GM18861 (cell line): ENCODE measurements at regions not wholly inside any gene's neighbourhood (a gene's known extent, or its start where the extent isn't known, plus 50 kb on each side); places are given as distances from the start of the nearest gene placed in this dataset.

Experiments used
- ATAC-seq: cut with Tn5 transposase; IDR thresholded peaks from one replicate; pipeline ENCODE4 v1.9.1; 2021; ENCODE audit not compliant: unreplicated experiment

DNA sequence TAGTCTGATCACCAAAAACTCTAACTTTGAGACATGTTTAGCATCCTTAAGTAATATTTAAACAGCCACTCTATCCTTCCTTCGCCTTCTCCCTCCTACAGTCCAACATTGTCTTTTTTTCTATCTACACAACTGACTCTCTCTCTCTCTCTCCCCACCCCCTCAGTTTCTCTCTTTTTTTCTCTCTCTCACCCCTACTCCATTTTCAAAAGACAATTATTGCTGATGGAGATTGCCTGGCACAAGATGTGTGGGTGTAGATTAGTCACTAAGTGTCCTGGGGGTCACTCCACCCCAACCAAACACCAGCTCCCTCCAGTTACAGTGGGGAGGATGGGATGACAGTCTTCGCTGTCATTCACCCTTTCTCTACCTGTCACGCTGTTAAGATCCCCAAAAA is 94.5 kb upstream of the NFIA start:
- ATAC-seq = no peak

DNA sequence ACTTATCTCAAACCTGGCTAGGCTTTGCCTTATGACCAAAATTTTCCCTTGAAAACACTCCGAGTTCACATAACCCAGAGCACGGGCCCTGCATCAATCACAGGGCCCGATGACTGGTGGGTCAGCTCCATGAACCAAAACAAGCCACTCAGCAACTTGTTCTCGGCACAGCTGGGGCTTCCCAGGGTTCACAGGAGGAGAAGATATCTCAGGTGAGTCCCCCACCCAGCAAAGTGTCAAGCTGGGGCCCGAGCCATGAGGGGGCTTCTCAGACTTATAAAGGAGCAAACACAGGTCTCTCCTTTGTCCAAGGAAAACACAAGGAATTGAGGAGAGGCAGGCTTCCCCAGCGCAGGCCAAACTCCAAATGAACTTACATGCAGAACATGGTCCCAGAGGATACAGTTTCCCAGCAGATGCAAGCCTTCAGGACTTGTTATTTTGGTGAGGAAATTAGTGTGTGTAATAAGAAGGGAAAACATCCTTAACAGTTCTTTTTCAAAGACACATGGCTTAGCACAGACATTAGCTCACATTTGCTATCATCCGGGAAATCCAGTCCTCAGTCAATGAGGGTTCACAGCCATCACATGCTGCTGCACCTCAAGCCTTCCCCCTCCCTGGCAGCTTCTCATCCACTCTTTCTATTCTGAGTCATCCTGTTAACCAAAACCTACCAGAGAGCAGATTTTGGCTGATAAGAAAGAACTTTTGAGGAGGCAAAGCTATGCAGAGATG is 98.1 kb upstream of the NFIA start:
- no peak for ATAC-seq

DNA sequence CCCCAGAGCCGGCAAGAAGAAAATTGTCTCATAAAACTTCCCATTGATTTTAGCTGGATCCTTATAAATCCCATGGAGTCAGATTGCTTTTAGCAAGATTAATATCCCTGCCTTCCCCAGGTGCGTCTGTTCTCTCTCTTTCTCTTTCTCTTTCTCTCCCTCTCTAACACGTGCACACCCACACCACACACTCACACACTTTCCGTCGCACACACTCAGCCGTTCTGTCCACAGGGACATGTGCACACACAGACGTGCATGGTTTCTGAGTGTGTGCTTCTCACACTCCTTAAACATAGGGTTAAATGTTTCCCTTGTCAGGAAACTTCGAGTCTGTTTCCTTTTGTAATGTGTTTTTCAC is 98.7 kb upstream of the NFIA start:
- ATAC-seq = no peak

DNA sequence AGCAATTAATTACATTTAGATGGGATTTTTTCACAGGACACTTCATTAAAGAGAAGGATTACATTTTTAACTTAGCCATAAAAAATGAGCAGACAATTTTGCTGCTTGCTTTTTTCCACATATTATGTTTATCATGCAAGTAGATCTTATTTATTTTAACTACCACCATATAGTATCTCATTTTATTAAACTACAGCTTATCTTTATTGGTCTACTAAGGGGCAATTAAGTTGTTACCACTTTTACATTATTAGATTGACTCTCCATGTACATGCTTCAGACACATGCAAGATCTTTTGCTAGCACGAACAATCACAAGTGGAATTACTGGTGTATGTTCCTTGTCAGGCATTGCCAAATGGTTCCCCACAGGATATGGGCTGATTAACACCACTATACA is 99.8 kb upstream of the NFIA start:
- no peak for ATAC-seq

DNA sequence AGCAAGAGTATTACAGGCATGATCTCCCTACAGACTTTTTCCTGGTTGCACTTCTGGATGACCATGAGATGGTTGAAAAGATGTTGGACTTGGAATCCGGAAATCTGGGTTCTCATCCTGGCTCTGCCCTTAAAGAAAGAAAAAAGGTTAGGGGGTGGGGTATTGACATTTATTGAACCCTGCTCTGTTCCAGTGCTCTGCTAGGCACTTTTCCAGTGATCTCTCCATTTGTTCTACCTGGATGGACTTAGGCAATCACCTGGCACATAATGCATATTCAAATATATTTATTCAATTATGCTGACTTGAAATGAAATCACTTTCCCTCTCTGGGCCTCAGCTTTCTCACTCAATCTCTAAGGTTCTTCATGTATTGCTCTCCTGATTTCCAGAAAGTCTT is 101.0 kb upstream of the NFIA start:
- no peak for ATAC-seq

DNA sequence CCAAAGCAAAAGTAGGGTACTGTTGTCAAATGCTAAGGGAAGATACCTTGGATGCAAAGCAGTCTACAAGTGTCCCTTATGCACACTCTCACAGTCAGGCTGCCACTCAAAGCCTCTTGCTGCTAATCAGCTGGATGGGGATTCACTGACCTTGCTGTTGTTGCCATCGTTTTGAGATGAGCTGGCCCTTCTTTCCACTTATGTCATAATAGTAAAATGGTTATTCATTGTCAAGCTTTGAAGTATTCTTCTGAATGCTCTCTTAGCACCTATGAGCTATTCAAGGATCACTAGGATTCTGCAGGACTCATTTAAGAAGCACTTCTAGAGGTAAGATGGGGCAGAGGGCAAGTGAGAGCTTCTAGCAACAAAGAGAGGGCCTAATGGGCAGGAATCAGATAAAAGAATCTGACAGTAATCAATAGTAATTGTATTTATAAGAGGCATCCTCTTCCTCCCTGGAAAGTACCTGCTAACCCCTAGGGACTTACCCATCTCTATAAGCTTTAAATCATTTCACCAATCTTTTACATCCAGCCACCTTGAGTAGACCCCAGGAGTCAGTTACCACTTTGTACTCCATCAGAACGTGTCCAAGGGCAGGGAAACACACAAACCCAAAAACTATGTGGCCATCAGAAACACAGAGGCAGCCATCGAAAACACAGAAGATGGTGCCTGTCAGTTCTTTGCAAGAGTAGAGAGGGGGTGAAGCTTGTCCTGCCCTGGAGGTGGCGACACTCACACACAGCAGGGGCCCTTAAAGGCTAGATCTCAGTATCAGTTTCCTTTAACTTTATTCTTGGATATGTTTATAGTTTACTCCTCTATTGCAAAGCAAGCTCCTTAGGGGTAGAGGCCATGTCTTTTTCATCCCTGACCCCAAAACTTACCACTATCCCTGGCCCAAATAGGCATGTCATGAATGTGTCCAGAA is 103.7 kb upstream of the NFIA start:
- ATAC-seq = peak; percentile 74

DNA sequence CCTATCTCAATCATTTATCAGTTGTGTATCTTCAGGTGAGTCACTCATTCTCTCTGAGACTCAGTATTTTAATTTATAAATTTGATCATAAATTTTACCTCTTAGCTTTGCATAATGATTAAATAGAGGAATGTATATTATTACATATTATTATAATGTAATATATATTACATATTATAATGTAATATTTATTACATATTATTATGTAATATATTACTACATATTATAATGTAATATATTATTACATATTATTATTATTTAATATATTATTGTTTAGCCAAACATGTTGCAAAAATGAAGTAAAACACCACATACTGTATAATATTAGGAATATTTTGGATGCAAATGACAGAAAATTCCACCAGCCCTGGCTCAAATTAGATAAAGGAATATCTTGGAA is 104.7 kb upstream of the NFIA start:
- no peak for ATAC-seq

DNA sequence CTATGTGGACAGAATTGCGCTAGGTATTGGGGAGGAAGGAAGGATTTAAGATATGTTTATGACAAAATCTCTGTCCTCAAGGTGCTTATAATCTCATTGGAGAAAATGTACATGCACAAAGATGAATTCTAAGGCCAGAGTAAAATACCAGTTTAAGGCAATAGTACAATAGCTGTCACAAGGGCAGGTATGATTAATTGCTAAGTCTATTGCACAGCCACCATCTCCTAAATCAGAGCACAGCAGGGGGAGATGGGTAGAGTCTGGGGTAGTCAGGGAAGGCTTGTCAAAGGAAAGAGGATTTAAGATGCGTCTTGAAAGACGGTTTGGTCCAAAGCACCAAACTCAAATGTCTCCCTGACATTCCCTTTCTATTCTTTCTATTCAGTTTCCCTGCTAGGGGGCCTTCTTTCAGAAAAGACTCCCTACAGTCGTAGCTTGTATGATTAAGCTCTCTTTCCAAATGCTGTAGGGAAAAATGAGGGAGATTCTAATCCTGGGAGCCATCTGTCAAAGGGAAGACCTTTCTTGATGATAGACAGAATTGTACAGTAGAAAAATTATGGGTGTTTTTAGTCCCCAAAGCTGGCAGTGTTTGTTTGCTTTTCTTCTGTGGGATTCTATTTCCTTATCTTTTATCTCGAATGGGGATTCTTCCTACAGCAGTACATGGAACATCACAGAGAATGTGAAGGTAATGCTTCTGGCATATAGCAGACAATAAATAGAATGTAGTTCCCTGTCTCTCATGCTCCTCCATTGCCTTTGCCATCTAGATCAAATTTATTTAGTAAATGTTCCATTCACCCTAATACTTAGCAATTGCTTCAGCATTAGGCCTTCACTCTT is 107.6 kb upstream of the NFIA start:
- ATAC-seq = no peak

DNA sequence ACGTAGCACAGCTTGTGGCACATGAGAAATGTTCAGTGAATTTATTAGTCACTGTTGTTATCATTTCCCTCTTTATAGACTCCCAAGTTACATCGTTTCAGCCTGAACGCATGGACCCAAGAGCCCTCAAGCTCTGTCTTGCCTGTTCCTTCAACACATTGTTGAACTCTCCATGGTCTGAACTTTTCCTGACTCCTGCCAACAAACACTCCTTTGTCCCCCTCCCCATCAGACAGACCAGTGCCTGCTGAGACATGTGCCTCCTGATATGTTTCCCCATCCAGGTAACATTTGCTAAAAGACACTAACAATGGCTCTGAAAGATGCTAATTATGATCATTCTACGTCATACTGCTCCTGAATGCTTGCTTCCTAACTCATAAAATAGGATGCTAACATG is 108.7 kb upstream of the NFIA start:
- ATAC-seq = no peak

DNA sequence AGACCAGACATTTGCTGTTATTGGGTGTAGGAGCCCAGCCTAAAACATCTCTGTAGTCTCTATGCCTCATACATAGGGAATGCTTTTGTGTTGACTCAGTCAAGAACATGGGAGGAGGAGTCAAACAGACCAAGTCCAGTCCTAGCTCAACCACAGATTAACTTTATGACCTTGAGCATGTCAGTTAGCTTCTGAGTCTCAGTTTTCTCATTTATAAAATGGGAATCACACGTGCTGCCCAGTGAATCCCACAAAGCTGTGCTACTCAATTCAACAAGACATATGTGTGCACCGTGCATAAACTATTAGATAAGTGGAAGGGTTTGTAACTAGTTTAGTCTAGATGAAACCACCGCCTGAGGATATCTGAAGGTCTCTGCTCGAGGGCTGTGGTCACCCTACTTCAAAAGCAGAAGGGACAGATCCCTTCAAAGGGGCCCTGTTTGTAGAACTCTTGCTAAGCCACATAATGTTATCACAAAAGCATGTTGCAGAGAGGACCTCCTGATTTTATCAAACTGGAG is 109.5 kb upstream of the NFIA start:
- ATAC-seq = no peak

DNA sequence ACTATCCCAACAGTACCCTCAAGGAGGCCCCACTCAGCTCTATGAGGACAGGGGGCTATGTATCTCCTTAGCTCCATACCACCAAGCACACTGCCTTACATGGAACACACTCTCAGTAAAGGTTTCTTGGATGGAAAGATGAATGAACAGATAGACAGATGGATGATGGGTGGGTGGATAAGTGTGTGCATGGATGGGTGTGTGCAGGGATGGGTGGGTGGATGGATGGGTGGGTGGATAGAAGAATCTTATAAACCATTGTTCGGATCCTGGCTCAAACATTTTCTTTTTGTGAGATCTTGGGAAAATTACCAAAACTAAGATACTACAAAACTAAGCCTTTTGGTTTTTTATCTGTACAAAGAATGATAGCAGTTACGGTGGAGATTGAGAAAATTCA is 111.0 kb upstream of the NFIA start:
- no peak for ATAC-seq

DNA sequence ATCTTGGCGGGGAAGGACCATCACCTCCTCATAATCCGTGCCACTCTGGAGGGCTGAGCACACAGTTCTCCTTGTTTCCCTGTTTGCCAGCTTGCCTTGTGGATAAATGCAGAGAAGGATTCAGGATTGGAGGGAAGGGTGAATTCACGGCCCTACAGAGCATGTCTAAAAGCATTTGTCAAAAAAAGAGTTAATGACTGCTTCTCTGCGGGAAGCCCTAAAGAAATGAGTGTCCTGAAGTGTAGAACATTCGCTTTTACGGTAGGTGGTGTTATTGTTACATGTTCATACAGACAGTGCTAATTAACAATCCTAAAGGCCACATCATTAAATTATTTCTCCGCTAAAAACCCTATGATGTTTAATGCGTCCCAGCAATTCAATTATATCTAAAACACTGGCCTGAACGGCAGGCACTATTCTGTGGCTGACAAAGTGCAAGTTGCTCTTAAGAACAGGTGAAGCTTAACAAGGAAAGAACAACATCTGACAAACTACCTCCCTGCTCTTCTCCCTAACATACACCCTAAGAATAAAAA is 112.3 kb upstream of the NFIA start:
- no peak for ATAC-seq

DNA sequence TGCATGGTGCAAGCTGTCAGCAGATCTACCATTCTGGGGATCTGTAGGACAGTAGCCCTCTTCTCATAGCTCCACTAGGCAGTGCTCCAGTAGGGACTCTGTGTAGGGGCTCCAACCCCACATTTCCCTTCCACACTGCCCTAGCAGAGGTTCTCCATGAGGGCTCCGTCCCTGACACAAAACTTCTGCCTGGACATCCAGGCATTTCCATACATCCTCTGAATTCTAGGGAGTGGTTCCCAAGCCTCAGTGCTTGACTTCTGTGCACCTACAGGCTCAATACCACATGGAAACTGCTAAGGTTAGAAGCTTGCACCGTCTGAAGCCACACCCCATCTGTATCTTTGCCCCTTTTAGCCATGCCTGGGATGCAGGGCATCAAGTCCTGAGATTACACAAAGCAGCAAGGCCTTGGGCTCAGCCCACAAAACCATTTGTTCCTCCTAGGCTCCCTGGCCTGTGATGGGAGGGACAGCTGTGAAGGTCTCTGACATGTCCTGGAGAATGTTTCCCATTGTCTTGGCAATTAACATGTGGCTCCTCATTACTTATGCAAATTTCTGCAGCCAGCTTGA is 117.0 kb upstream of the NFIA start:
- no peak for ATAC-seq

DNA sequence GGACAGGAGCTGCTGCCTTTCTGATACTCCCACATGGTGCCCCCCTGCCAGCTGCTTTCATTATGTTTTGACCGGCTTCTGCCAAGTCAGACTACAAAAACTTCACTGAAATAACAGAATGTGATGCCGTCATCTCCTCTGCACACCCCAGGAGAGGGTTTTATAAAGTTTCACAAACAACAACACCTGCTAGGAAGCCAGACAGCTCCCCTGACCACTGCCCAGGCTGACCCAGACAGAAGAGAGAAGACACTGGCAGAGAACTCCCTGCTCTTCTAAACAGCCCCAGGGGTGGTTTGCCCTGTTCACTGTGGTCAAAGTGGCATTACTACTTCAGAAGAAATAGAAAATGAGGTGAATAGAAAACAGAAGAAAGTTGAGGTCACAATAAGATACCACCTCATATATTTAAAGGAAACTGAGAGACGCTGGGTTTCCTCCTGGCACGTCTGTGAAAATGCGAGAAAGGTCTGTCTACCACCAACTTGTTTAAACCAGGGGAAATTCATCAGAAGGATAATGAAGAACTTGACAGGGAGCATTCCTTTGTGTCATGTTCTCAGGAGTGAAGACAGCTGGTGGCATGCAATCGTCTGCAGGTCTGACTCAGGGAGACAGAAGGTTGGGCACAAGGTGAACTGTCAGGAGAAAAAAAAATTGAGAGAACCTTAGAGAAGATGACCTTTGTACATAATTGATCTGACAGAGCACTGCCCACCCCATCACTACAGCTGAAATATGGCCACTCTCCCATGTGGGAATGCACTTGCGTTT is 119.0 kb upstream of the NFIA start:
- no peak for ATAC-seq

DNA sequence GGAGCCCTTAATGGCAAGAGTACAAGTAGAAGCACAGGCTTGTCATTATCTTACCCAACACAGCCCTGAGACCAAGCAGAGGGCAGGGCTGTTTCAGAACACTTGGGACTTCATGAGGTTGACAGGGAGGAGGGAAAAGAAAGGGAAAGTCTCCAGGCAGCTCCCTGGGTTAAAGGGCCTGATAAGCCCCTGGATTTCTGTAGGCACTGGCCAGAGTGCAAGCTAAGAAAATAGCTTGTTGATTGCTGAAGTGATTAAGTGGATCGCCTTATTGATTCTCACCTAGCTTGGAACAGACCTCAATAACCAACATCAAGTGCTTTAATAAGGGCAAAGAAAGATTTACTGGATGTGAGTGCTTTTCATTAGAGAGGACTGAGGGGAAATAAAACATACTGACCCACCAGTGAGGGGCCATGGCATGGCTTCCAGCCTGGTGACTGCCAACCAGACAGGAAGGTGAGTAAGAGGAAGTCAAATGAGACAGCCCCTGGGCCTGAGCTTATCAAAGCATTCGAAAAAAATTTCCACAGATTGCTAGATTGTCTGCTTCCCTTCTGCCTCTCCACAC is 121.4 kb upstream of the NFIA start:
- ATAC-seq = no peak

DNA sequence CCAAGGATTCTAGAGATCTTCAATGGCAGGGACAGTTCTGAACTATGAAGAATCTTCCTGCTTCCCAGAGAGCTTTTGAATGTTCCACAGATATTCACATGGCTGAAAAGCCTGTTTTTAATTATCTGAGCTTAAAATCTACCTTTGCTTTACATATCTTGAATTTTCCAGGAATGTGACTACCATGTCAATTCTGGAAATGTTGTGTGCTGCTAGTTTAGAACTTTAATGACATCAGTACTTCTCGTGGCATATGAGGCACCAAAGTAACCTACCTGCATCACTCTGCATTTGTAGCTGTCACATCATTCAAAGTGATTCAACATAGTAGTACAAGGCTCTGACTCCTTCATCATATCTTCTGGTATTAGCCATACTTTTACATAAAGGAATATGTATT is 122.7 kb upstream of the NFIA start:
- no peak for ATAC-seq

DNA sequence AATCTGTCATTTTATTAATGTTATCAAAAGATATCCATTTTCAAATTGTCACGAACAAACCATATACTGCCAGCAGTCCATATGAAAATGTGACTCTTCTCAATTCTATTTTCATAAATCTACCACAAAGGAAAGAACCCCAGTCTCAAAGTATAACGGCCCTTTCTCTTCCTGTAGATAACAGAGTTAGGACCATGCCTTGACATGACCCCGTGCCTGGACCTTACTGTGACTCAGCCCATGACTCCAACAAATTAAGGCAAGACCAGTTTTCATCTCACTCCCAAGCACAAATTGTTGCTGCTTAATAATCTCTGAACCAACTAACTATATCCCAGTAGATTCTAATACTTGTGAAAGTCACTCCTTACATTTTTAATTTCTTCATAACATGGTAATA is 124.4 kb upstream of the NFIA start:
- no peak for ATAC-seq

DNA sequence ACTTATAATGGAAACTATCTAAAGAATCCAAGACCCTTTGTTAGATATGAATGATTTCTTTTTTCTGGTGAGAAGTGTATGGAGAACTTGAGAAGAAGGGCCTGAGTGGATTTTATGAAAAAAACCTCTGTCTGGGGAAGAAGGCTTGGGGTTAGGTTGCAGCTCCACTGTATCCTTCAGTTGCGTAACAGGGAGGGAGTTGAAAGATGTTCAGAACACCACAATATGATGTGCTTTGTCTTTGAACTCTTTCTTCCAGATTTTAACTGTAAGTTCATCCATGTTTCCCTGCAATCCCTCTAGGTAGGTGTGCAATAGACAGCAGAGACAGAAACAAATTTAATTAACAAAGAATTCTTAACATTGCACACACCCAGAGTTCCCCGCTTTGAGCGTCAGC is 125.8 kb upstream of the NFIA start:
- no peak for ATAC-seq

DNA sequence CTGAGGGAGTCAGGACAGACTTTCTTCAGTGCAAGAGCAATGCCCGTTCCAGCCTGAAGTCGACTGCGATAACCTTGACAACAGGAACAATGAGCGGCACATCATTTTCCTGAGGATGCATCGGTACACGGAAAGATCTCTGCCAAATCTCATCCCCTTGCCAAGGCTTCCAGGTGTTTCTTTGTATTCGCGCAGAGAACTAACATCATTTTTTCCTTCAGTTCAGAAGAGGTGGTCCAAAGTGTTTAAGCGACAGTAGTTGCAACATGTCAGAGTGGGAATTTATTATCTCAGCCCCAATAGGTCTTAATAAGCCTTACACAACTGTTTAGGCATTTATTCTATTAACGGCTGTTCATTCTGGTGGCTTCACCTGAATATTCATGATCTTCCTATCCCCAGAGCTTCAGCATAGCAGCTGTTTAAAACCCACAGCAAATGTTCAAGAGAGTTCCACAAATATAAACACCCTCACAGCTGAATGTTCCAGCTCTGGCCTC is 129.7 kb upstream of the NFIA start:
- no peak for ATAC-seq
